K562 (cell line): ENCODE measurements at regions not wholly inside any gene's neighbourhood (a gene's known extent, or its start where the extent isn't known, plus 50 kb on each side); places are given as distances from the start of the nearest gene placed in this dataset.

Experiments used
- ATAC-seq: fragments of 200-7000 bp; cut with Tn5 transposase; 3 replicates; pipeline ENCODE4 v1.9.1; 2020; ENCODE audit warnings: moderate library complexity
- BruUV-seq: library from RNA; stranded (reverse); fragments of 400-500 nt; replicated peaks from 2 replicates; lab custom pipeline; 2021; lab: Mats Ljungman, UMichigan
- CTCF ChIA-PET: fragments of 300-600 bp; formaldehyde crosslinking; extraction: SDS; loops from one replicate; lab custom pipeline; 2021; ENCODE audit warnings: low intra/inter-chr PET ratio; lab: Yijun Ruan, JAX
- POLR2A ChIA-PET: fragments of 300-600, 350-650 bp; sonication (Branson Sonifier 250); formaldehyde crosslinking; extraction: SDS; loops from one replicate; lab custom pipeline; 2021; ENCODE audit warnings: antibody characterized with exemption, inconsistent platforms; lab: Yijun Ruan, JAX
- DNase-seq, 4 experiments: peaks; one replicate each; pipeline versions ENCODE4 v3.0.0 to v3.0.0-alpha.2; 2011 to 2018; ENCODE audit warnings: low spot score in 3 of 4, mixed read lengths in 3 of 4; ENCODE audit errors: extremely low read depth in 1 of 4
- FAIRE-seq: peaks from 2 replicates; lab custom pipeline; 2011; peaks lifted over from hg19 to GRCh38; lab: Jason Lieb, UNC
- H2AFZ ChIP-seq: 2 replicates; pipeline ENCODE4 v1.6.0; 2011; ENCODE audit warnings: low read depth, low read length, control low read depth, inconsistent platforms
- H3K27ac ChIP-seq: fragments of 200-600 bp; 3 replicates; pipeline ENCODE4 v1.8.0; 2011; ENCODE audit warnings: low read depth, mild to moderate bottlenecking, control low read depth, inconsistent platforms, low read length, moderate library complexity, mixed read lengths; ENCODE audit errors: extremely low read depth
- H3K27me3 ChIP-seq, 2 experiments: fragments of 300-600 bp in 1 of 2; 2 replicates in 1 of 2; 3 replicates in 1 of 2; pipeline versions ENCODE4 v1.6.0 to v1.8.0; 2011; ENCODE audit warnings: inconsistent platforms in 2 of 2, low read length in 2 of 2, mild to moderate bottlenecking in 1 of 2, mixed read lengths in 1 of 2, moderate library complexity in 1 of 2; ENCODE audit not compliant: control insufficient read depth in 2 of 2, insufficient read depth in 2 of 2
- H3K36me3 ChIP-seq: fragments of 300-600 bp; 3 replicates; pipeline ENCODE4 v1.8.0; 2011; ENCODE audit warnings: mild to moderate bottlenecking, low read length, inconsistent platforms; ENCODE audit not compliant: control insufficient read depth, insufficient read depth
- H3K4me1 ChIP-seq, 2 experiments: fragments of 200-600 bp in 1 of 2; replicated peaks in 1 of 2; 2 replicates in 1 of 2; 3 replicates in 1 of 2; pipeline versions ENCODE4 v1.5.1 to v1.8.0; 2011; ENCODE audit warnings: inconsistent platforms in 2 of 2, low read length in 2 of 2, mild to moderate bottlenecking in 1 of 2, mixed read lengths in 1 of 2, moderate library complexity in 1 of 2; ENCODE audit not compliant: control insufficient read depth in 2 of 2, insufficient read depth in 2 of 2
- H3K4me2 ChIP-seq: 2 replicates; pipeline ENCODE4 v1.6.1; 2011; ENCODE audit warnings: low read length, control low read depth, inconsistent platforms, mixed read lengths; ENCODE audit not compliant: insufficient read depth
- H3K4me3 ChIP-seq: fragments of 200-600 bp; sonication (generic), shearing (Covaris generic); 2 replicates; pipeline ENCODE4 v1.5.1; 2016; ENCODE audit warnings: control low read depth, inconsistent platforms
- H3K79me2 ChIP-seq: fragments of 200-600 bp; 3 replicates; pipeline ENCODE4 v1.8.0; 2011; ENCODE audit warnings: low read length, inconsistent platforms; ENCODE audit not compliant: control insufficient read depth, insufficient read depth
- H3K9ac ChIP-seq, 2 experiments: 2 replicates each; pipeline versions ENCODE4 v1.6.0 to v1.6.1; 2011; ENCODE audit warnings: low read depth in 2 of 2, low read length in 2 of 2, control low read depth in 1 of 2, inconsistent platforms in 1 of 2, mild to moderate bottlenecking in 1 of 2, mixed read lengths in 1 of 2; ENCODE audit not compliant: insufficient read depth in 1 of 2
- H3K9me1 ChIP-seq: one replicate; pipeline ENCODE4 v1.6.0; 2011; ENCODE audit warnings: inconsistent platforms, mild to moderate bottlenecking, low read length, moderate library complexity; ENCODE audit not compliant: control insufficient read depth, insufficient read depth
- H3K9me3 ChIP-seq: replicated peaks from 2 replicates; pipeline ENCODE4 v1.5.1; 2011; ENCODE audit warnings: low read depth, low read length, inconsistent platforms; ENCODE audit not compliant: control insufficient read depth, insufficient read depth
- H4K20me1 ChIP-seq: replicated peaks from 2 replicates; pipeline ENCODE4 v1.6.1; 2011; ENCODE audit warnings: low read length, inconsistent platforms, mixed read lengths; ENCODE audit not compliant: control insufficient read depth, insufficient read depth
- FOS ChIP-seq: IDR thresholded peaks from 3 replicates; pipeline ENCODE4 v1.6.1; 2011; ENCODE audit not compliant: insufficient read length; ENCODE audit errors: extremely low read depth
- MAFG ChIP-seq: fragments of 450-650 bp; conservative IDR thresholded peaks from 2 replicates; pipeline ENCODE4 v1.6.1; 2016; ENCODE audit warnings: missing genetic modification characterization, missing compliant biosample characterization
- MED1 ChIP-seq: sonication (generic); formaldehyde crosslinking; IDR thresholded peaks from 2 replicates; pipeline ENCODE4 v1.8.1; 2023; ENCODE audit warnings: missing genetic modification reagents, borderline replicate concordance
- NCOA6 ChIP-seq: fragments of 450-650 bp; IDR thresholded peaks from 2 replicates; pipeline ENCODE4 v1.6.1; 2017; ENCODE audit warnings: mild to moderate bottlenecking
- NKRF ChIP-seq: fragments of 450-650 bp; IDR thresholded peaks from 2 replicates; pipeline ENCODE4 v1.6.1; 2016; ENCODE audit warnings: borderline replicate concordance
- RB1 ChIP-seq: fragments of 450-650 bp; IDR thresholded peaks from 2 replicates; pipeline ENCODE4 v1.6.1; 2017; ENCODE audit warnings: low read depth, mild to moderate bottlenecking
- RBM34 ChIP-seq: fragments of 200-400 bp; formaldehyde crosslinking; IDR thresholded peaks from 2 replicates; pipeline ENCODE4 v1.6.1; 2018; ENCODE audit warnings: low read length, borderline replicate concordance; ENCODE audit not compliant: insufficient read depth
- SMAD2 ChIP-seq: fragments of 150-350 bp; IDR thresholded peaks from 2 replicates; pipeline ENCODE4 v1.6.1; 2014; ENCODE audit warnings: low read depth, mild to moderate bottlenecking, low read length
- ZBTB2 ChIP-seq: fragments of 450-650 bp; IDR thresholded peaks from 2 replicates; pipeline ENCODE4 v1.6.1; 2016; ENCODE audit warnings: antibody characterized with exemption
- ZNF24 ChIP-seq: fragments of 450-650 bp; IDR thresholded peaks from 2 replicates; pipeline ENCODE4 v1.6.1; 2016
- ZNF311 ChIP-seq: fragments of 250-450 bp; sonication (Bioruptor Pico); IDR thresholded peaks from 2 replicates; pipeline ENCODE4 v1.4.0; 2020; ENCODE audit warnings: mild to moderate bottlenecking, moderate library complexity
- ZNF324 ChIP-seq: fragments of 250-450 bp; sonication (Bioruptor Pico); IDR thresholded peaks from 2 replicates; pipeline ENCODE4 v1.4.0; 2020; ENCODE audit warnings: mild to moderate bottlenecking
- ZNF57 ChIP-seq: fragments of 450-650 bp; formaldehyde crosslinking; IDR thresholded peaks from 2 replicates; pipeline ENCODE4 v1.4.0; 2020; ENCODE audit warnings: mild to moderate bottlenecking, moderate library complexity
- WGBS: fragments of 100-300 bp; shearing (Covaris generic); methylation state at CpG from one replicate; pipeline ENCODE4 v1.1.6; 2016; ENCODE audit warnings: low coverage, mixed read lengths; ENCODE audit not compliant: insufficient coverage; ENCODE audit errors: missing lambda C conversion rate; 5-methylcytosine and 5-hydroxymethylcytosine counted together
- in situ Hi-C: fragments of 300-500 bp; cut with MboI; formaldehyde crosslinking; loops from 4 replicates; pipeline ENCODE4 v1.15.0; 2018; ENCODE audit warnings: inconsistent platforms, mixed read lengths
- intact Hi-C: fragments of 100-400 bp; cut with micrococcal nuclease; formaldehyde crosslinking; loops from 2 replicates; pipeline ENCODE4 v1.14.2; 2022
- TF ChIP-seq, protein P1 (sequence below), 2 experiments: fragments of 250-450 bp in 1 of 2; fragments of 450-650 bp in 1 of 2; sonication (Bioruptor Pico) in 1 of 2; IDR thresholded peaks; 2 replicates each; pipeline versions ENCODE4 v1.6.1 to v1.8.0; 2016 to 2021; ENCODE audit warnings: mild to moderate bottlenecking in 2 of 2, moderate library complexity in 2 of 2, missing compliant biosample characterization in 1 of 2, missing genetic modification characterization in 1 of 2
- TF ChIP-seq, protein P2 (sequence below): fragments of 450-650 bp; formaldehyde crosslinking; IDR thresholded peaks from 2 replicates; pipeline ENCODE4 v1.4.0; 2020; ENCODE audit warnings: mild to moderate bottlenecking, moderate library complexity
- TF ChIP-seq, protein P3 (sequence below): fragments of 250-450 bp; sonication (Bioruptor Pico); IDR thresholded peaks from 2 replicates; pipeline ENCODE4 v1.4.0; 2020; ENCODE audit warnings: mild to moderate bottlenecking, moderate library complexity, borderline replicate concordance

GRCh38 chr7:106488465-106488864 lies 172.5 kb downstream of the CCDC71L start:
- in situ Hi-C loops = no loop called here
- TF ChIP-seq, protein P1, sequence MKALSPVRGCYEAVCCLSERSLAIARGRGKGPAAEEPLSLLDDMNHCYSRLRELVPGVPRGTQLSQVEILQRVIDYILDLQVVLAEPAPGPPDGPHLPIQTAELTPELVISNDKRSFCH (CRISPR knock-in tag; IDR thresholded peaks at IDR 0.05) = no peak
- TF ChIP-seq, protein P1 (tag; IDR thresholded peaks at IDR 0.05) = no peak
- TF ChIP-seq MED1 (CRISPR knock-in tag) (no peak), NKRF (no peak), ZNF24 (no peak), MAFG (tag) (no peak), FOS (no peak), NCOA6 (no peak), ZNF324 (CRISPR knock-in tag) (no peak), RBM34 (no peak), ZNF311 (no peak), SMAD2 (no peak), ZNF57 (CRISPR knock-in tag) (no peak), RB1 (no peak), ZBTB2 (no peak)
- TF ChIP-seq, protein P2, sequence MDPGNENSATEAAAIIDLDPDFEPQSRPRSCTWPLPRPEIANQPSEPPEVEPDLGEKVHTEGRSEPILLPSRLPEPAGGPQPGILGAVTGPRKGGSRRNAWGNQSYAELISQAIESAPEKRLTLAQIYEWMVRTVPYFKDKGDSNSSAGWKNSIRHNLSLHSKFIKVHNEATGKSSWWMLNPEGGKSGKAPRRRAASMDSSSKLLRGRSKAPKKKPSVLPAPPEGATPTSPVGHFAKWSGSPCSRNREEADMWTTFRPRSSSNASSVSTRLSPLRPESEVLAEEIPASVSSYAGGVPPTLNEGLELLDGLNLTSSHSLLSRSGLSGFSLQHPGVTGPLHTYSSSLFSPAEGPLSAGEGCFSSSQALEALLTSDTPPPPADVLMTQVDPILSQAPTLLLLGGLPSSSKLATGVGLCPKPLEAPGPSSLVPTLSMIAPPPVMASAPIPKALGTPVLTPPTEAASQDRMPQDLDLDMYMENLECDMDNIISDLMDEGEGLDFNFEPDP (CRISPR knock-in tag) = no peak
- TF ChIP-seq, protein P3, sequence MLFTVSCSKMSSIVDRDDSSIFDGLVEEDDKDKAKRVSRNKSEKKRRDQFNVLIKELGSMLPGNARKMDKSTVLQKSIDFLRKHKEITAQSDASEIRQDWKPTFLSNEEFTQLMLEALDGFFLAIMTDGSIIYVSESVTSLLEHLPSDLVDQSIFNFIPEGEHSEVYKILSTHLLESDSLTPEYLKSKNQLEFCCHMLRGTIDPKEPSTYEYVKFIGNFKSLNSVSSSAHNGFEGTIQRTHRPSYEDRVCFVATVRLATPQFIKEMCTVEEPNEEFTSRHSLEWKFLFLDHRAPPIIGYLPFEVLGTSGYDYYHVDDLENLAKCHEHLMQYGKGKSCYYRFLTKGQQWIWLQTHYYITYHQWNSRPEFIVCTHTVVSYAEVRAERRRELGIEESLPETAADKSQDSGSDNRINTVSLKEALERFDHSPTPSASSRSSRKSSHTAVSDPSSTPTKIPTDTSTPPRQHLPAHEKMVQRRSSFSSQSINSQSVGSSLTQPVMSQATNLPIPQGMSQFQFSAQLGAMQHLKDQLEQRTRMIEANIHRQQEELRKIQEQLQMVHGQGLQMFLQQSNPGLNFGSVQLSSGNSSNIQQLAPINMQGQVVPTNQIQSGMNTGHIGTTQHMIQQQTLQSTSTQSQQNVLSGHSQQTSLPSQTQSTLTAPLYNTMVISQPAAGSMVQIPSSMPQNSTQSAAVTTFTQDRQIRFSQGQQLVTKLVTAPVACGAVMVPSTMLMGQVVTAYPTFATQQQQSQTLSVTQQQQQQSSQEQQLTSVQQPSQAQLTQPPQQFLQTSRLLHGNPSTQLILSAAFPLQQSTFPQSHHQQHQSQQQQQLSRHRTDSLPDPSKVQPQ = no peak

More at GRCh38 chr7:106488465-106488864, 172.5 kb downstream of the CCDC71L start:
- no TSS peak for BruUV-seq
- intact Hi-C loops = no loop called here
- Histone ChIP-seq H3K9me1 (no peaks in the 10 kb centered on the region), H3K4me1 (peaks cover 11 to 12% of the 10 kb centered on the region in 2 experiments; a peak in 4 of 5 replicates), H3K9me3 (0 out of 2 replicates have a peak, but pooled peaks cover 3% of the 10 kb centered on the region), H3K4me3 (no peak overlapping the region), H3K27me3 (no peaks in the 10 kb centered on the region), H3K27ac (no peak overlapping the region), H3K79me2 (no peaks in the 10 kb centered on the region), H3K36me3 (no peaks in the 10 kb centered on the region), H4K20me1 (no peaks in the 10 kb centered on the region), H3K9ac (no peak overlapping the region), H3K4me2 (no peak overlapping the region), H2AFZ (no peak overlapping the region; the same call in 1 of the 2 replicates)
- CTCF ChIA-PET = no interaction called here
- ATAC-seq (no peak), DNase-seq (no peak), FAIRE-seq (no peak)
- 43% methylated on average over 5 of the region's 5 CpGs for WGBS
- POLR2A ChIA-PET = interaction anchor here (0.6 kb wide), 1 partner anchor 10 kb away, joined by 3 read pairs; no protein-coding TSS in a partner anchor
